ENCODE measurements at regions not wholly inside any gene's neighbourhood (a gene's known extent, or its start where the extent isn't known, plus 50 kb on each side); places are given as distances from the start of the nearest gene placed in this dataset.

GRCh38 chr12:60169904-60170303 is 574.1 kb downstream of the SLC16A7 start:
- ATAC-seq (replicated peaks in 1 of 4) (no peak), DNase-seq (no peak)
- H3K4me3 ChIP-seq (ENCODE audit: control insufficient read depth in 1 of 2, extremely low read depth in 1 of 2, low read length in 1 of 2), result no peak overlapping the region
- no peaks in the 10 kb centered on the region for H3K9me3 ChIP-seq
- no peaks in the 10 kb centered on the region for H3K36me3 ChIP-seq (ENCODE audit: control insufficient read depth in 2 of 2, extremely low read depth in 1 of 2, insufficient read depth in 1 of 2, low read length in 1 of 2)
- H3K4me1 ChIP-seq (ENCODE audit: control insufficient read depth in 1 of 2, extremely low read depth in 1 of 2, insufficient read depth in 2 of 2, low read length in 2 of 2), result no peaks in the 10 kb centered on the region
- no peaks in the 10 kb centered on the region for H3K27me3 Mint-ChIP-seq
- H3K9me3 Mint-ChIP-seq, result peaks cover 0 to 13% (median 8%) of the 10 kb centered on the region in 3 donors
- POLR2A ChIA-PET, result no interaction called here
- H3K27ac ChIP-seq (ENCODE audit: low read length), result no peak overlapping the region
- no peaks in the 10 kb centered on the region for H3K4me1 Mint-ChIP-seq
- no peak overlapping the region for H3K27ac Mint-ChIP-seq
- WGBS (ENCODE audit: insufficient coverage), result no CpG with 5 or more reads among the region's 5 CpGs
- no peaks in the 10 kb centered on the region for H3K27me3 ChIP-seq (replicated peaks in 1 of 2; ENCODE audit: control insufficient read depth in 2 of 2, extremely low read depth in 1 of 2, insufficient read depth in 2 of 2, low read length in 1 of 2)
- CTCF ChIA-PET, result interaction anchor here in 1 of 2 donors (0.7 kb wide), 1 partner anchor 260 kb away, joined by 3 read pairs; no protein-coding TSS in a partner anchor
- no peaks in the 10 kb centered on the region for H3K36me3 Mint-ChIP-seq
- H3K4me3 Mint-ChIP-seq, result no peak overlapping the region

- ATAC-seq (replicated peaks in 1 of 4) (no peak), DNase-seq (no peak)
- H3K27me3 Mint-ChIP-seq, result no peaks in the 10 kb centered on the region
- H3K27ac ChIP-seq (ENCODE audit: low read length), result no peak overlapping the region
- no peaks in the 10 kb centered on the region for H3K36me3 Mint-ChIP-seq
- H3K27me3 ChIP-seq (replicated peaks in 1 of 2; ENCODE audit: control insufficient read depth in 2 of 2, extremely low read depth in 1 of 2, insufficient read depth in 2 of 2, low read length in 1 of 2), result no peaks in the 10 kb centered on the region
- no peaks in the 10 kb centered on the region for H3K36me3 ChIP-seq (ENCODE audit: control insufficient read depth in 2 of 2, extremely low read depth in 1 of 2, insufficient read depth in 1 of 2, low read length in 1 of 2)
- no peak overlapping the region for H3K27ac Mint-ChIP-seq
- H3K9me3 Mint-ChIP-seq, result peaks cover 0 to 4% (median 0%) of the 10 kb centered on the region in 3 donors
- H3K4me3 ChIP-seq (ENCODE audit: control insufficient read depth in 1 of 2, extremely low read depth in 1 of 2, low read length in 1 of 2), result no peak overlapping the region
- no peak overlapping the region for H3K4me3 Mint-ChIP-seq
- H3K4me1 ChIP-seq (ENCODE audit: control insufficient read depth in 1 of 2, extremely low read depth in 1 of 2, insufficient read depth in 2 of 2, low read length in 2 of 2), result no peaks in the 10 kb centered on the region
- ChIA-PET POLR2A (interaction anchor here in 1 of 2 donors (0.7 kb wide), 1 partner anchor 1455 kb away, joined by 3 read pairs; no protein-coding TSS in a partner anchor), CTCF (interaction anchor here in 1 of 2 donors (0.6 kb wide), 1 partner anchor 295 kb away, joined by 4 read pairs; no protein-coding TSS in a partner anchor)
- no peaks in the 10 kb centered on the region for H3K4me1 Mint-ChIP-seq
- 83% methylated on average over 1 of the region's 8 CpGs for WGBS (ENCODE audit: insufficient coverage)
- H3K9me3 ChIP-seq, result no peaks in the 10 kb centered on the region
Measured at GRCh38 chr12:60172266-60173211, 576.7 kb downstream of the SLC16A7 start.

GRCh38 chr12:60173224-60174170 is 577.7 kb downstream of the SLC16A7 start:
- ATAC-seq (replicated peaks in 1 of 4) (no peak), DNase-seq (no peak)
- ChIA-PET CTCF (no interaction called here), POLR2A (no interaction called here)
- Histone ChIP-seq H3K4me1 (ENCODE audit: control insufficient read depth in 1 of 2, extremely low read depth in 1 of 2, insufficient read depth in 2 of 2, low read length in 2 of 2) (no peaks in the 10 kb centered on the region), H3K4me3 (ENCODE audit: control insufficient read depth in 1 of 2, extremely low read depth in 1 of 2, low read length in 1 of 2) (no peak overlapping the region), H3K27ac (ENCODE audit: low read length) (no peak overlapping the region), H3K27me3 (replicated peaks in 1 of 2; ENCODE audit: control insufficient read depth in 2 of 2, extremely low read depth in 1 of 2, insufficient read depth in 2 of 2, low read length in 1 of 2) (no peaks in the 10 kb centered on the region), H3K9me3 (no peaks in the 10 kb centered on the region), H3K36me3 (ENCODE audit: control insufficient read depth in 2 of 2, extremely low read depth in 1 of 2, insufficient read depth in 1 of 2, low read length in 1 of 2) (no peaks in the 10 kb centered on the region)
- H3K36me3 Mint-ChIP-seq, result no peaks in the 10 kb centered on the region
- H3K4me3 Mint-ChIP-seq, result no peak overlapping the region
- no peaks in the 10 kb centered on the region for H3K27me3 Mint-ChIP-seq
- no peaks in the 10 kb centered on the region for H3K4me1 Mint-ChIP-seq
- WGBS (ENCODE audit: insufficient coverage), result 90% methylated on average over 2 of the region's 9 CpGs
- peaks cover 0 to 4% (median 0%) of the 10 kb centered on the region in 3 donors for H3K9me3 Mint-ChIP-seq
- H3K27ac Mint-ChIP-seq, result no peak overlapping the region

GRCh38 chr12:60174476-60174875 is 578.6 kb downstream of the SLC16A7 start:
- POLR2A ChIA-PET, result no interaction called here
- Histone ChIP-seq H3K36me3 (ENCODE audit: control insufficient read depth in 2 of 2, extremely low read depth in 1 of 2, insufficient read depth in 1 of 2, low read length in 1 of 2) (no peaks in the 10 kb centered on the region), H3K4me1 (ENCODE audit: control insufficient read depth in 1 of 2, extremely low read depth in 1 of 2, insufficient read depth in 2 of 2, low read length in 2 of 2) (no peaks in the 10 kb centered on the region), H3K9me3 (no peaks in the 10 kb centered on the region), H3K4me3 (ENCODE audit: control insufficient read depth in 1 of 2, extremely low read depth in 1 of 2, low read length in 1 of 2) (no peak overlapping the region), H3K27ac (ENCODE audit: low read length) (no peak overlapping the region), H3K27me3 (replicated peaks in 1 of 2; ENCODE audit: control insufficient read depth in 2 of 2, extremely low read depth in 1 of 2, insufficient read depth in 2 of 2, low read length in 1 of 2) (no peaks in the 10 kb centered on the region)
- Mint-ChIP-seq H3K4me1 (no peaks in the 10 kb centered on the region), H3K4me3 (no peak overlapping the region), H3K9me3 (peaks cover 0 to 4% (median 3%) of the 10 kb centered on the region in 3 donors), H3K27me3 (no peaks in the 10 kb centered on the region), H3K36me3 (no peaks in the 10 kb centered on the region), H3K27ac (no peak overlapping the region)
- CTCF ChIA-PET, result no interaction called here
- ATAC-seq (replicated peaks in 1 of 4), result no peak
- no peak for DNase-seq

- ATAC-seq (replicated peaks in 1 of 4), result no peak
Measured at GRCh38 chr12:60174941-60175340, 579.1 kb downstream of the SLC16A7 start.

GRCh38 chr12:60176891-60177290 is 581.1 kb downstream of the SLC16A7 start:
- ATAC-seq (replicated peaks in 1 of 4) (no peak), DNase-seq (no peak)
- no peaks in the 10 kb centered on the region for H3K4me1 Mint-ChIP-seq
- no peak overlapping the region for H3K4me3 Mint-ChIP-seq
- POLR2A ChIA-PET, result no interaction called here
- Histone ChIP-seq H3K27ac (ENCODE audit: low read length) (no peak overlapping the region), H3K36me3 (ENCODE audit: control insufficient read depth in 2 of 2, extremely low read depth in 1 of 2, insufficient read depth in 1 of 2, low read length in 1 of 2) (no peaks in the 10 kb centered on the region), H3K4me1 (ENCODE audit: control insufficient read depth in 1 of 2, extremely low read depth in 1 of 2, insufficient read depth in 2 of 2, low read length in 2 of 2) (no peaks in the 10 kb centered on the region), H3K27me3 (replicated peaks in 1 of 2; ENCODE audit: control insufficient read depth in 2 of 2, extremely low read depth in 1 of 2, insufficient read depth in 2 of 2, low read length in 1 of 2) (no peaks in the 10 kb centered on the region), H3K9me3 (no peaks in the 10 kb centered on the region), H3K4me3 (ENCODE audit: control insufficient read depth in 1 of 2, extremely low read depth in 1 of 2, low read length in 1 of 2) (no peak overlapping the region)
- no peaks in the 10 kb centered on the region for H3K27me3 Mint-ChIP-seq
- H3K36me3 Mint-ChIP-seq, result no peaks in the 10 kb centered on the region
- CTCF ChIA-PET, result no interaction called here
- no peak overlapping the region for H3K27ac Mint-ChIP-seq
- H3K9me3 Mint-ChIP-seq, result peaks cover 0 to 4% (median 0%) of the 10 kb centered on the region in 3 donors
- no CpG with 5 or more reads among the region's 6 CpGs for WGBS (ENCODE audit: insufficient coverage)

More at GRCh38 chr12:60174941-60175340, 579.1 kb downstream of the SLC16A7 start:
- peaks cover 0 to 4% (median 0%) of the 10 kb centered on the region in 3 donors for H3K9me3 Mint-ChIP-seq
- no peaks in the 10 kb centered on the region for H3K36me3 Mint-ChIP-seq
- no peak for DNase-seq
- Histone ChIP-seq H3K27ac (ENCODE audit: low read length) (no peak overlapping the region), H3K9me3 (no peaks in the 10 kb centered on the region), H3K36me3 (ENCODE audit: control insufficient read depth in 2 of 2, extremely low read depth in 1 of 2, insufficient read depth in 1 of 2, low read length in 1 of 2) (no peaks in the 10 kb centered on the region), H3K27me3 (replicated peaks in 1 of 2; ENCODE audit: control insufficient read depth in 2 of 2, extremely low read depth in 1 of 2, insufficient read depth in 2 of 2, low read length in 1 of 2) (no peaks in the 10 kb centered on the region), H3K4me1 (ENCODE audit: control insufficient read depth in 1 of 2, extremely low read depth in 1 of 2, insufficient read depth in 2 of 2, low read length in 2 of 2) (no peaks in the 10 kb centered on the region), H3K4me3 (ENCODE audit: control insufficient read depth in 1 of 2, extremely low read depth in 1 of 2, low read length in 1 of 2) (no peak overlapping the region)
- ChIA-PET CTCF (no interaction called here), POLR2A (no interaction called here)
- H3K27ac Mint-ChIP-seq, result no peak overlapping the region
- H3K27me3 Mint-ChIP-seq, result no peaks in the 10 kb centered on the region
- WGBS (ENCODE audit: insufficient coverage), result no CpG with 5 or more reads among the region's 1 CpG
- H3K4me1 Mint-ChIP-seq, result no peaks in the 10 kb centered on the region
- H3K4me3 Mint-ChIP-seq, result no peak overlapping the region

Data from T-cell (primary cell).